Activated CD4-positive, alpha-beta memory T cell treated with anti-CD3 and anti-CD28 coated beads for 36 hours (primary cell): ENCODE measurements at regions not wholly inside any gene's neighbourhood (a gene's known extent, or its start where the extent isn't known, plus 50 kb on each side); places are given as distances from the start of the nearest gene placed in this dataset.
"Not testable (repeated sequence)": the region's sequence is repeated elsewhere in the genome, so short reads cannot be mapped to it uniquely, and the experiment has no call there.

Experiments
- CTCF ChIA-PET: fragments of 350-600 bp; sonication (Branson Sonifier 250); formaldehyde crosslinking; loops from one replicate; lab custom pipeline; 2021; ENCODE audit warnings: antibody characterized with exemption, inconsistent platforms; lab: Charles Lee
- POLR2A ChIA-PET: fragments of 350-600 bp; sonication (Branson Sonifier 250); formaldehyde crosslinking; loops from one replicate; lab custom pipeline; 2021; ENCODE audit warnings: antibody characterized with exemption; lab: Charles Lee
- DNase-seq: peaks from one replicate; pipeline ENCODE4 v3.0.0-alpha.2; 2020
- H3K27ac Mint-ChIP-seq: one replicate; pipeline ENCODE4 v1.8.0; 2021; ENCODE audit warnings: mixed read lengths
- H3K27me3 Mint-ChIP-seq: one replicate; pipeline ENCODE4 v1.8.0; 2021; ENCODE audit warnings: mixed read lengths
- H3K36me3 Mint-ChIP-seq: one replicate; pipeline ENCODE4 v1.8.0; 2021; ENCODE audit warnings: mixed read lengths
- H3K4me1 Mint-ChIP-seq: one replicate; pipeline ENCODE4 v1.8.0; 2021; ENCODE audit warnings: low read depth, mixed read lengths
- H3K4me3 Mint-ChIP-seq: one replicate; pipeline ENCODE4 v1.8.0; 2021; ENCODE audit warnings: mild to moderate bottlenecking, mixed read lengths
- H3K9me3 Mint-ChIP-seq: one replicate; pipeline ENCODE4 v1.8.0; 2021; ENCODE audit warnings: mixed read lengths
- intact Hi-C: fragments of 100-400 bp; cut with micrococcal nuclease; formaldehyde crosslinking; loops from one replicate; pipeline ENCODE4 v1.15.1; 2023

DNA sequence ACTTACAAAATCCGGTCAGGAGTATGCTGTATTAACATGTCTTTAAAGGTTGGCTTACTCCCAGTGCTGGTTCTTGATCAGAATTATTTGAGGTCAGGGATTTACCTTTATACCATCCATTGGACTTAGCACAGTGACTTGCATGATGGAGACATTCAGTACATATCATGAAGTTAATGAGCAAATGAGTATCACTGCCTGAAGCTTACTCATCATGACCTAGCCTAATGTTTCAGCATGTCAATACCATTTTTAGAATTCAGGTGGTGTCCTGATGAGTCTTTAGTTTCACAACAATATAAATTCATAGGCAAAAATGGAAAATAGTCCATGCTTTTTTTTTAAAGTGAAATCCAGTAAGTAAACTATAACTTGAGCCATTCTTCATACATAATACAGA, 226.0 kb upstream of the C9orf72 start:
- DNase-seq = no peak
- no peaks in the 10 kb centered on the region for H3K36me3 Mint-ChIP-seq
- H3K27me3 Mint-ChIP-seq = no peaks in the 10 kb centered on the region
- no peaks in the 10 kb centered on the region for H3K4me1 Mint-ChIP-seq
- intact Hi-C loops = no loop called here
- no peak overlapping the region for H3K4me3 Mint-ChIP-seq
- H3K9me3 Mint-ChIP-seq = peaks cover 15% of the 10 kb centered on the region
- no peak overlapping the region for H3K27ac Mint-ChIP-seq
- ChIA-PET POLR2A (no interaction called here), CTCF (no interaction called here)

DNA sequence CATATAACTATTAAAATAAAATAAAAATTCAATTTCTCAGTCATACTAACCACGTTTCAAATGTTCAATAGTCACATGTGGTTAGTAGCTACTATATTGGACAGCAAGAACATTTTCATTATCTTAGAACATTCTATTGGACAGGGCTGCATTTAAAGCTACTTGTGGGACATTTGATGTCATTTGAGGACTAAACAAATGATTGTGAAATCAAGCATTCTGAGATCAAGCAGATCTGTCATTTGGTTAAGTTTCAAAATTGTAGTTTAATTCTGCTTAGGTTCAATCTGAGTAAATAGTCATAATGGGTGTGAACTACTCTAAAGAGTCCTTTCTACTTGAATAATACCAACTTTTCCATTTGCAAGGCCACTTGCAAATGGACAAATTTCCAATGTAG, 226.9 kb upstream of the C9orf72 start:
- Mint-ChIP-seq H3K36me3 (no peaks in the 10 kb centered on the region), H3K4me3 (no peak overlapping the region), H3K9me3 (peaks cover 8% of the 10 kb centered on the region), H3K4me1 (no peaks in the 10 kb centered on the region), H3K27ac (no peak overlapping the region), H3K27me3 (no peaks in the 10 kb centered on the region)
- ChIA-PET CTCF (no interaction called here), POLR2A (no interaction called here)
- intact Hi-C loops = no loop called here
- DNase-seq = no peak

DNA sequence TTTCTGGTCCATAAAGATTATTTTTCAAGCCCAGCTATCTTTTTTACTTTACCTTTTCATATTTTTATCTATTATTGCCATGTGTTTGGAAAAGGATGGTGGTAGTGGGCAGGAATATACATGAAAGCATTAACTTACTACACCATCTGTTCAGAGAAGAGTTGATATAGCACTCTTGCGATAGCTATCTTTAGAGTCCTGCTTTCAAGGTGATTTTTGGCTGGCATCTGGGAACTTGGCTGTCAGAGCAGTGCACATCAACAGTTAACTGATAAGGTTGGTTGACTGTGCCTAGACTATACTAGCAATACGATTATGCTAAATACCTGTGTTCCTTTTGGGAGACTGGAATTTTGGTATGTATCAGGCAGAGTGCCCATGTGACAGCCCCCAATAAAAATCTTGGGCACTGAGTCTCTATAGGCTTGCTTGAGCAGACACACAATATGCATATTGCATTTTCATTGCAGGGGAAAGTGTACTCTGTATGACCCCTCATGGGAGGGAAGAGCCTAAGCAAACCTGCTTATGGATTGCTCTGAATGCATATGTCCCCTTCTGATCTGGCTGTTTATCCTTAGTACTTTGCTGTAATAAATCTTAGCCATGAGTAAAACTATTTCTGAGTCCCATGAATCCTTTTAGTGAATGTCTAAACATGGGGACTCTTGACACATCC, 227.6 kb upstream of the C9orf72 start:
- H3K9me3 Mint-ChIP-seq = peaks cover 2% of the 10 kb centered on the region
- no peaks in the 10 kb centered on the region for H3K36me3 Mint-ChIP-seq
- POLR2A ChIA-PET = no interaction called here
- H3K4me3 Mint-ChIP-seq = no peak overlapping the region
- CTCF ChIA-PET = no interaction called here
- no peaks in the 10 kb centered on the region for H3K4me1 Mint-ChIP-seq
- intact Hi-C loops = no loop called here
- no peaks in the 10 kb centered on the region for H3K27me3 Mint-ChIP-seq
- no peak for DNase-seq
- no peak overlapping the region for H3K27ac Mint-ChIP-seq

DNA sequence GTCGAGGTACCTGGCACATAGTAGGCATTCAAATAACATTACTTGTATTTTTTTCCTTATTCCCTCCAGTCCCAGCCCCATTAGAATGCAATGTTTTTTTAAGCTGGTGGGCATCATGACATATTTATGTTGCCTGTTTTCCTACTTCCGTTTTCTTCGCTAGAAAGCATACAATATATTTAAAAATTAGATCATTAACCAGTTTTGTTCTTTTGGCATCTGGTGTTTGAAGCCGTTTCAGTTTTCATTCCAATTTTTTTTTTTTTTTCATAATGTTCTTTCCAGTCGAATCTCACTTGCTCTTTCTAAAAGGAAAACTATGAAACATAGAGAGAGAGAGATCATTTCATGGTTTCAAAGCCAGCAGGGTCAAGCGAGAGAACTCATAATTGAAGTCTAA, 228.3 kb upstream of the C9orf72 start:
- Mint-ChIP-seq H3K4me3 (no peak overlapping the region), H3K9me3 (no peaks in the 10 kb centered on the region)
- CTCF ChIA-PET = no interaction called here

DNA sequence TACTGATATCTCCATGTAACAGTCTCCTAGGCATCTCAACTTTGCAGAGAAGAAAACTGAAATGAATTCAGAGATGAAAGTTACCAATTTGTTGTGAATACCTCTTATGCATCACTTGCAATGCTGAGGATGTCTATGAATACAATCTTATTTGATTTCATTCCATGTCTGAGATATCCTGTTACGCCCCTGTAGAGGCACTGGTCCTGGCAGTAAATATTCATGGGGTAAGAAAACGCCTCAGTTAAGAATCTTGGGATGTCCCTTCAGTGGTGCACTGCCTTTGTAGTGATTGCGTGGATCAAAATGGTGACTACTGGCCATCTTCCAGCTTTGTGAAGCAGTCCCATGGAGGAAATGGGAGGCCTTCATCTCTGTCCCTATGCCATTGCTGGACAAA, 229.1 kb upstream of the C9orf72 start:
- intact Hi-C loops = no loop called here
- CTCF ChIA-PET = no interaction called here

More for the DNA sequence above, 228.3 kb upstream of the C9orf72 start:
- Mint-ChIP-seq H3K4me1 (no peaks in the 10 kb centered on the region), H3K27me3 (no peaks in the 10 kb centered on the region), H3K36me3 (no peaks in the 10 kb centered on the region), H3K27ac (no peak overlapping the region)
- POLR2A ChIA-PET = no interaction called here
- intact Hi-C loops = no loop called here
- no peak for DNase-seq

DNA sequence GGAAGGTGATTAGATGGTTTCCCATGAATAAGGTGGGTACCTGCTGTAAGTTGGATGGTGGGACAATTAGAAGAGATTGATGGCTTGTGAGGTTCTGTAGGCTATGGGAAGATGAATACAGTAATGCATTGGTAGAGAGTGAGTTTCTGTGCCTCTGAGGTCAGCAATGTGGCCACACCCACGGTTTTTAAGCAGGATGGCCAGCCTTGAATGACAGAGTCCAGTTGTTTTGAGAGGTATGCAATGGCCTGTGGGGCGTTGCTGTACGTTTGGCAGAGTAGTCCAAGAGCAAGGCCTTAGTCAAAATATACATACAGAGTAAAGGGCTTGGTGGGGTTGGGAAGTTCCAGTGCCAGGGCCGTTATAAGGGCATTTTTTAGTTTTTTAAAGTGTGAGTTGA, 235.6 kb upstream of the C9orf72 start:
- no peak overlapping the region for H3K4me3 Mint-ChIP-seq
- ChIA-PET CTCF (no interaction called here), POLR2A (no interaction called here)
- intact Hi-C loops = no loop called here
- H3K27me3 Mint-ChIP-seq = no peaks in the 10 kb centered on the region
- no peaks in the 10 kb centered on the region for H3K4me1 Mint-ChIP-seq
- H3K9me3 Mint-ChIP-seq = no peaks in the 10 kb centered on the region
- H3K27ac Mint-ChIP-seq = no peak overlapping the region
- no peak for DNase-seq
- no peaks in the 10 kb centered on the region for H3K36me3 Mint-ChIP-seq

More for the DNA sequence above, 229.1 kb upstream of the C9orf72 start:
- H3K36me3 Mint-ChIP-seq = no peaks in the 10 kb centered on the region
- no peaks in the 10 kb centered on the region for H3K27me3 Mint-ChIP-seq
- H3K4me1 Mint-ChIP-seq = no peaks in the 10 kb centered on the region
- H3K4me3 Mint-ChIP-seq = no peak overlapping the region
- no peak for DNase-seq
- no peaks in the 10 kb centered on the region for H3K9me3 Mint-ChIP-seq
- no peak overlapping the region for H3K27ac Mint-ChIP-seq
- POLR2A ChIA-PET = no interaction called here

DNA sequence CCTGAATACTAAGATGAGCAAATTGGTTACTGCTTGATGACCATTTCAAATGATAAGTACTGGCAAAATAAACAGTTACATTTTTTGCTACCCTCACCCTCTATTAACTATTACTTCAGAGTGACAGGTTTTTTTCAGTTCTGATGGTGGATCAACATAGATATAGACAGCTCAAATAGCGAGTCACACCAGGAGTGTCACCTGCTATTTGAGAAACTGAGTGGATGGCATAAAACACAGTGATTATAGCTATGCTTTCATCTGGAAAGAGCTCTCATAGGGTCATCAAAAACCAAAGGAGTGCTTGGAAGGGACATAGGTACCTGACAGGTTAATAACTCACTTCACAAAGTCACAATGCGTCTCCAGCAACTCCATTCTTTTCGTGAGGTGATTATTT, 244.5 kb upstream of the C9orf72 start:
- H3K36me3 Mint-ChIP-seq = no peaks in the 10 kb centered on the region
- no peak overlapping the region for H3K27ac Mint-ChIP-seq
- H3K27me3 Mint-ChIP-seq = peaks cover 3% of the 10 kb centered on the region
- CTCF ChIA-PET = no interaction called here
- H3K4me3 Mint-ChIP-seq = no peak overlapping the region
- no peak for DNase-seq
- H3K4me1 Mint-ChIP-seq = no peaks in the 10 kb centered on the region
- intact Hi-C loops = no loop called here
- H3K9me3 Mint-ChIP-seq = no peaks in the 10 kb centered on the region
- POLR2A ChIA-PET = no interaction called here

DNA sequence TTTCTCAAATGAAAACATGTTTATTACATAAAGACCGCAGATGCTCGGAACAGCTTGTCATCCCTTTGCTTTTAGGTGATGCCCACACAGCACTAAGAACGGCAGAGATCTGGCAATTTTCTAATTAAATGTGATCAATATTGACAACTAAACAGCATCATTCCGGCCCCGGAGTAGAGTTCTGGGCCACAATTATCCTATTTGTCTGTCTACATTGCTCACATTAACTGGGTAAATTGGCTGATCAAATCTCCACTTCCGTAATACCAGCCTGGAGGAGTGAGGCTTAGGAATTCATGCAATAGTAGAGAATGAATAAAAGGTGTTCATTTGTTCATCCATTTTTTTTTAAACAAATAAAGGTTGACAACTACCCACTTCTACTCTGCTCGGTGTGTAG, 245.1 kb upstream of the C9orf72 start:
- H3K27ac Mint-ChIP-seq = no peak overlapping the region
- ChIA-PET POLR2A (no interaction called here), CTCF (no interaction called here)
- peaks cover 3% of the 10 kb centered on the region for H3K27me3 Mint-ChIP-seq
- H3K4me3 Mint-ChIP-seq = no peak overlapping the region
- H3K36me3 Mint-ChIP-seq = no peaks in the 10 kb centered on the region
- DNase-seq = no peak
- no peaks in the 10 kb centered on the region for H3K4me1 Mint-ChIP-seq
- no peaks in the 10 kb centered on the region for H3K9me3 Mint-ChIP-seq
- intact Hi-C loops = no loop called here

DNA sequence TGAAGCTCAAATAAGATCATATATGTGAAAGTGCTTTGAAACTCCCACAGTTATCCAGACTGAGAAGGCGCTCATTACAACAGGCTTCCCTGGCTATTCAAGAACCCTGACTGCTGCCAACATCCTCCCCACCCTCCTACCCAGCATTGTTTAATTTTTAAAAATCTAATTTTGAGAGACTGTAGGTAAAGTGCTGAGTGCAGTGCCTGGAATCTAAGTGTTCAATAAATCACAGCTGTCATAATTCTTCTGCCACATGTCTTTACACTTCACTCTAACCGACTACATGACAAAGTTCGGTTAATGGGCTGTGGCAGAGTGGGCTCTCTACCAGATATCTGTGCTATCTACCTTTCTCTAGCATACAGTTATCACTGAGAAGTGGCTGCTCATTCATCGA, 255.6 kb upstream of the C9orf72 start:
- H3K4me1 Mint-ChIP-seq = no peaks in the 10 kb centered on the region
- H3K27ac Mint-ChIP-seq = no peak overlapping the region
- CTCF ChIA-PET = no interaction called here
- no peaks in the 10 kb centered on the region for H3K27me3 Mint-ChIP-seq
- no peak overlapping the region for H3K4me3 Mint-ChIP-seq
- DNase-seq = no peak
- intact Hi-C loops = no loop called here
- POLR2A ChIA-PET = no interaction called here
- H3K36me3 Mint-ChIP-seq = no peaks in the 10 kb centered on the region
- H3K9me3 Mint-ChIP-seq = no peaks in the 10 kb centered on the region

DNA sequence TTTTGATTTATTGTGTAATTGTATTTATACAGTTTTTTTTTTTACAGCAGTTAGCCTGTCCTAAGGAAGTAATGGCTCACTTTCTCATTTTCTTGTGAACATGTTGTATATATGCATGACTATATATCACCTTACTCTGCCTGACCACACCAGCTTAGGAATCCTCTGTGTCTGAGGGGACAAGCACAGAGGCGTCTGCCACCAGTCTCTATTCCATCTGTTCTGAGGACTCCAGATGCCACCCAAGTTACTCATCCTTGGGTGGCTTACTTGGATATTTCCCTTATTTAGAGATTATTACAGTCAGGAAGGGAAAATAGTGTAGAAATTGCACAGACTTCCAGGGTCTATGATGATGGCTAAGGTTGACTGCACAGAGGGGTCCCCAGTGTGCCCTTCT, 256.3 kb upstream of the C9orf72 start:
- Mint-ChIP-seq H3K9me3 (no peaks in the 10 kb centered on the region), H3K36me3 (no peaks in the 10 kb centered on the region), H3K27ac (no peak overlapping the region), H3K4me3 (no peak overlapping the region), H3K4me1 (no peaks in the 10 kb centered on the region), H3K27me3 (no peaks in the 10 kb centered on the region)
- POLR2A ChIA-PET = no interaction called here
- intact Hi-C loops = no loop called here
- DNase-seq = no peak
- CTCF ChIA-PET = no interaction called here

DNA sequence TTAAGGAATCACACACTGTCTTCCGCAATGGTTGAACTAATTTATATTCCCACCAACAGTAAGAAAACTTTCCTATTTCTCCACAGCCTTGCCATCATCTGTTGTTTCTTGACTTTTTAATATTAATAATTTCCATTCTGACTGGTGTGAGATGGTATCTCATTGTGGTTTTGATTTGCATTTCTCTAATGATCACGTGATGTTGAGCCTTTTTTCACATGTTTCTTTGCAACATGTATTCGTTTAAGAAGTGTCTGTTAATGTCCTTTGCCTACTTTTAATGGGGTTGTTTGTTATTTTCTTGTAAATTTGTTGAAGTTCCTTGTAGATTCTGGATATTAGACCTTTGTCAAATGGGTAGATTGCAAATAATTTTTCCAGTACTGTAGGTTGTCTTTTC, 258.8 kb upstream of the C9orf72 start:
- H3K27ac Mint-ChIP-seq, H3K9me3 Mint-ChIP-seq, intact Hi-C loops, H3K27me3 Mint-ChIP-seq, DNase-seq, H3K4me1 Mint-ChIP-seq, POLR2A ChIA-PET, CTCF ChIA-PET, H3K4me3 Mint-ChIP-seq, H3K36me3 Mint-ChIP-seq: not testable (repeated sequence)

DNA sequence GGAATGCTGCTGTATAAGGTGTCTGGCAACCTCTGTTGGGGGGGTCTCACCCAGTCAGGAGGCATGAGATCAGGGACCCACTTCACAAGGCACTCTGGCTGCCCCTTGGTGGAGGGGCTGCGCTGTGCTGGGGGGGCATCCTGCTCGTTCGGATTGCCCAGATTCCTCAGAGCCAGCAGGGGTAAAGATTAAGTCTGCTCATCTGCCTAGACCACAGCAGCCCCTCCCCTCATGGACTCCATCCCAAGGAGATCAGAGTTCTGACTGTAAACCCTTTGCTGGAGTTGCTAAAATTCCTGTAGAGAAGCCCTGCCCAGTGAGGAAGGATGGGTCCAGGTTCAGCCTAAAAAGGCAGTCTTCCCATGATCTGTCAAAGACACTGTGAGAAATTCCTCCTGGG, 262.0 kb upstream of the C9orf72 start:
- CTCF ChIA-PET = no interaction called here
- H3K9me3 Mint-ChIP-seq = no peaks in the 10 kb centered on the region
- no peaks in the 10 kb centered on the region for H3K4me1 Mint-ChIP-seq
- POLR2A ChIA-PET = no interaction called here
- no peaks in the 10 kb centered on the region for H3K36me3 Mint-ChIP-seq
- DNase-seq = no peak
- H3K4me3 Mint-ChIP-seq = no peak overlapping the region
- no peaks in the 10 kb centered on the region for H3K27me3 Mint-ChIP-seq
- intact Hi-C loops = no loop called here
- no peak overlapping the region for H3K27ac Mint-ChIP-seq

DNA sequence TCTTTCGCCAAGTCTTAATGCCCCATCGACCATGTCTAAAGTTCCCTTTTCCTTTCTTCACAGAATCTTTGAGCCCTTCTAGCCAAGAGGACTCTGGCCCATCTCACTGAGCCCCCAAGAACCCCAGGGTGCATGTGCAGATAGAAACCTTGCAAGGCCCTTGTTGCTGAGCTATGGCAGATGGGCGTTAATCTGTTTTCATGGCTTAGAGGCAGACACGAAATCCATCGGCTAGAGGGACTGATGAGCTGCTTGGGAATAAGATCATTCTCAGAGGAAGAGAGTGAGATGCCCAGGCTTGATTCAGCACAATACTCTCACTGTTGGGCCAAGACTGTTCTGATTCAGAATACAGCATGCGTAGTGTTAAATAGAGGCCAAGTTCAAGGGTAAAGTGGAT, 262.5 kb upstream of the C9orf72 start:
- Mint-ChIP-seq H3K27ac (no peak overlapping the region), H3K36me3 (no peaks in the 10 kb centered on the region), H3K27me3 (no peaks in the 10 kb centered on the region), H3K4me3 (no peak overlapping the region), H3K9me3 (no peaks in the 10 kb centered on the region), H3K4me1 (no peaks in the 10 kb centered on the region)
- no peak for DNase-seq
- ChIA-PET CTCF (no interaction called here), POLR2A (no interaction called here)
- intact Hi-C loops = no loop called here
